Stimulated activated CD4-positive, alpha-beta T cell treated with anti-CD3 and anti-CD28 coated beads, Interleukin-12 subunit alpha, Interleukin-12 subunit beta, amount 100 ng/mL, for 48 hours (primary cell): ENCODE measurements at regions not wholly inside any gene's neighbourhood (a gene's known extent, or its start where the extent isn't known, plus 50 kb on each side); places are given as distances from the start of the nearest gene placed in this dataset.
"Not testable (repeated sequence)": the region's sequence is repeated elsewhere in the genome, so short reads cannot be mapped to it uniquely, and the experiment has no call there.

Experiments
- DNase-seq, 3 donors: peaks; one replicate each; pipeline ENCODE4 v3.0.0-alpha.2; 2020; ENCODE audit warnings: low read depth in 2 of 3, low spot score in 1 of 3

GRCh38 chr11:70585236-70585545, 186.9 kb downstream of the CTTN start:
- DNase-seq: no peak

- DNase-seq: no peak
Measured at GRCh38 chr11:70586261-70587074, 188.1 kb downstream of the CTTN start.

GRCh38 chr11:70587075-70587389, 188.7 kb downstream of the CTTN start:
- no peak for DNase-seq

- no peak for DNase-seq
Measured at GRCh38 chr11:70590356-70590991, 192.1 kb downstream of the CTTN start.

- DNase-seq: no peak
Measured at GRCh38 chr11:70592641-70593165, 194.4 kb downstream of the CTTN start.

GRCh38 chr11:70593446-70593983, 195.2 kb downstream of the CTTN start:
- DNase-seq: no peak

GRCh38 chr11:70594031-70594430, 195.7 kb downstream of the CTTN start:
- DNase-seq: no peak

- no peak for DNase-seq
Measured at GRCh38 chr11:70594606-70595005, 196.3 kb downstream of the CTTN start.

GRCh38 chr11:70595016-70595415, 196.7 kb downstream of the CTTN start:
- DNase-seq: no peak

GRCh38 chr11:70595452-70595851, 197.1 kb downstream of the CTTN start:
- no peak for DNase-seq

- DNase-seq: no peak
Measured at GRCh38 chr11:70596091-70596490, 197.8 kb downstream of the CTTN start.

- DNase-seq: no peak
Measured at GRCh38 chr11:70597006-70597555, 198.8 kb downstream of the CTTN start.

GRCh38 chr11:70597751-70598625, 199.7 kb downstream of the CTTN start:
- DNase-seq: no peak

GRCh38 chr11:70600911-70601415, 202.6 kb downstream of the CTTN start:
- not testable (repeated sequence) for DNase-seq

GRCh38 chr11:70601861-70602538, 203.7 kb downstream of the CTTN start:
- no peak for DNase-seq

GRCh38 chr11:70603114-70603755, 204.9 kb downstream of the CTTN start:
- no peak for DNase-seq

- no peak for DNase-seq
Measured at GRCh38 chr11:70603756-70604211, 205.5 kb downstream of the CTTN start.

- no peak for DNase-seq
Measured at GRCh38 chr11:70604221-70604620, 205.9 kb downstream of the CTTN start.

GRCh38 chr11:70604630-70605467, 206.5 kb downstream of the CTTN start:
- DNase-seq: no peak
